GM23338 (cell line): ENCODE measurements at regions not wholly inside any gene's neighbourhood (a gene's known extent, or its start where the extent isn't known, plus 50 kb on each side); places are given as distances from the start of the nearest gene placed in this dataset.

Experiments
- ATAC-seq: fragments of 200-7000 bp; cut with Tn5 transposase; 3 replicates; pipeline ENCODE4 v1.9.1; 2020
- DNase-seq: peaks from one replicate; pipeline ENCODE4 v3.0.0-alpha.2; 2015; ENCODE audit warnings: low spot score
- H2AFZ ChIP-seq: fragments of 200-600 bp; sonication (generic); 2 replicates; pipeline ENCODE4 v1.8.0; 2016; ENCODE audit warnings: antibody characterized with exemption, mild to moderate bottlenecking, moderate library complexity
- H3F3A ChIP-seq: fragments of 200-600 bp; sonication (generic); replicated peaks from 2 replicates; pipeline ENCODE4 v1.8.0; 2017; ENCODE audit warnings: antibody characterized with exemption, mixed run types, low read depth
- H3K27ac ChIP-seq: fragments of 200-600 bp; sonication (generic); 2 replicates; pipeline ENCODE4 v1.6.1; 2016; ENCODE audit warnings: low read depth
- H3K27me3 ChIP-seq: fragments of 200-600 bp; sonication (generic); 2 replicates; pipeline ENCODE4 v1.8.0; 2016; ENCODE audit warnings: mild to moderate bottlenecking, mixed run types, moderate library complexity; ENCODE audit not compliant: insufficient read depth
- H3K36me3 ChIP-seq: fragments of 200-600 bp; sonication (generic); 2 replicates; pipeline ENCODE4 v1.8.0; 2016; ENCODE audit warnings: mild to moderate bottlenecking; ENCODE audit not compliant: insufficient read depth
- H3K4me1 ChIP-seq: fragments of 200-600 bp; sonication (generic); 2 replicates; pipeline ENCODE4 v1.8.0; 2016; ENCODE audit warnings: mild to moderate bottlenecking, moderate library complexity; ENCODE audit not compliant: insufficient read depth
- H3K4me2 ChIP-seq: fragments of 200-600 bp; sonication (generic); 2 replicates; pipeline ENCODE4 v1.7.1; 2017; ENCODE audit warnings: mixed run types
- H3K4me3 ChIP-seq: fragments of 200-600 bp; sonication (generic); 2 replicates; pipeline ENCODE4 v1.6.1; 2016; ENCODE audit warnings: mixed run types
- H3K79me2 ChIP-seq: fragments of 200-600 bp; sonication (generic); replicated peaks from 2 replicates; pipeline ENCODE4 v1.8.0; 2017; ENCODE audit warnings: mild to moderate bottlenecking; ENCODE audit not compliant: insufficient read depth
- H3K9me2 ChIP-seq: fragments of 200-600 bp; sonication (generic); 2 replicates; pipeline ENCODE4 v1.8.0; 2017; ENCODE audit not compliant: insufficient read depth
- H4K20me1 ChIP-seq: fragments of 200-600 bp; sonication (generic); replicated peaks from 2 replicates; pipeline ENCODE4 v1.8.0; 2017; ENCODE audit warnings: mild to moderate bottlenecking; ENCODE audit not compliant: insufficient read depth
- H3K27ac Mint-ChIP-seq: 2 replicates; pipeline ENCODE4 v1.8.0; 2020; ENCODE audit warnings: inconsistent platforms, mild to moderate bottlenecking, moderate library complexity, mixed read lengths
- H3K27me3 Mint-ChIP-seq: 3 replicates; pipeline ENCODE4 v1.8.0; 2022; ENCODE audit warnings: low read depth, mild to moderate bottlenecking, moderate library complexity, mixed read lengths, inconsistent platforms; ENCODE audit not compliant: insufficient read depth, poor library complexity
- H3K36me3 Mint-ChIP-seq: 3 replicates; pipeline ENCODE4 v1.8.0; 2021; ENCODE audit warnings: low read depth, mild to moderate bottlenecking, inconsistent platforms, moderate library complexity, mixed read lengths
- H3K4me1 Mint-ChIP-seq: 3 replicates; pipeline ENCODE4 v1.8.0; 2020; ENCODE audit warnings: mild to moderate bottlenecking, inconsistent platforms, mixed read lengths
- H3K4me3 Mint-ChIP-seq: 3 replicates; pipeline ENCODE4 v1.8.0; 2021; ENCODE audit warnings: moderate library complexity, mild to moderate bottlenecking, inconsistent platforms, mixed read lengths
- H3K9me3 Mint-ChIP-seq: 3 replicates; pipeline ENCODE4 v1.8.0; 2020; ENCODE audit warnings: moderate library complexity, mild to moderate bottlenecking, inconsistent platforms, mixed read lengths
- CREB1 ChIP-seq: fragments of 250-450 bp; sonication (Bioruptor Pico); IDR thresholded peaks from 2 replicates; pipeline ENCODE4 v1.5.0; 2020; ENCODE audit warnings: low read depth, mild to moderate bottlenecking, moderate library complexity
- EZH2 ChIP-seq: fragments of 200-600 bp; sonication (generic); IDR thresholded peaks from one replicate; pipeline ENCODE4 v1.8.0; 2017; ENCODE audit warnings: antibody characterized with exemption, mild to moderate bottlenecking, low read depth; ENCODE audit not compliant: unreplicated experiment
- EZH2phosphoT487 ChIP-seq: fragments of 200-600 bp; sonication (generic); IDR thresholded peaks from one replicate; pipeline ENCODE4 v1.8.1; 2018; ENCODE audit warnings: antibody characterized with exemption; ENCODE audit not compliant: unreplicated experiment
- JUNB ChIP-seq: IDR thresholded peaks from one replicate; pipeline ENCODE4 v1.6.1; 2016; ENCODE audit warnings: antibody characterized with exemption; ENCODE audit not compliant: unreplicated experiment
- NANOG ChIP-seq: IDR thresholded peaks from 2 replicates; pipeline ENCODE4 v1.6.1; 2016; ENCODE audit warnings: antibody characterized with exemption, borderline replicate concordance
- POLR2AphosphoS5 ChIP-seq: IDR thresholded peaks from 2 replicates; pipeline ENCODE4 v1.6.1; 2016; ENCODE audit warnings: antibody characterized with exemption, low read depth
- STAT1 ChIP-seq: IDR thresholded peaks from one replicate; pipeline ENCODE4 v1.6.1; 2016; ENCODE audit warnings: antibody characterized with exemption; ENCODE audit not compliant: unreplicated experiment
- ZNF114 ChIP-seq: fragments of 250-450 bp; sonication (Bioruptor Pico); IDR thresholded peaks from 2 replicates; pipeline ENCODE4 v1.5.0; 2020; ENCODE audit warnings: mild to moderate bottlenecking, moderate library complexity
- ZNF331 ChIP-seq: fragments of 250-450 bp; sonication (Bioruptor Pico); IDR thresholded peaks from 2 replicates; pipeline ENCODE4 v1.5.0; 2020; ENCODE audit warnings: low read depth, mild to moderate bottlenecking, moderate library complexity
- TF ChIP-seq, protein P1 (sequence below): IDR thresholded peaks from one replicate; pipeline ENCODE4 v1.6.1; 2018; ENCODE audit warnings: antibody characterized with exemption; ENCODE audit not compliant: unreplicated experiment
- TF ChIP-seq, protein P2 (sequence below): IDR thresholded peaks from 2 replicates; pipeline ENCODE4 v1.6.1; 2016; ENCODE audit warnings: antibody characterized with exemption
- TF ChIP-seq, protein P3 (sequence below), 2 experiments: fragments of 200-600 bp in 1 of 2; sonication (generic) in 1 of 2; conservative IDR thresholded peaks; 2 replicates each; pipeline versions ENCODE4 v1.5.1 to v1.6.1; 2016 to 2017; ENCODE audit warnings: antibody characterized with exemption in 2 of 2, low read depth in 2 of 2, mild to moderate bottlenecking in 2 of 2, moderate library complexity in 1 of 2
- TF ChIP-seq, protein P4 (sequence below): fragments of 250-450 bp; sonication (Bioruptor Pico); IDR thresholded peaks from 2 replicates; pipeline ENCODE4 v1.5.0; 2020; ENCODE audit warnings: mild to moderate bottlenecking, moderate library complexity

DNA sequence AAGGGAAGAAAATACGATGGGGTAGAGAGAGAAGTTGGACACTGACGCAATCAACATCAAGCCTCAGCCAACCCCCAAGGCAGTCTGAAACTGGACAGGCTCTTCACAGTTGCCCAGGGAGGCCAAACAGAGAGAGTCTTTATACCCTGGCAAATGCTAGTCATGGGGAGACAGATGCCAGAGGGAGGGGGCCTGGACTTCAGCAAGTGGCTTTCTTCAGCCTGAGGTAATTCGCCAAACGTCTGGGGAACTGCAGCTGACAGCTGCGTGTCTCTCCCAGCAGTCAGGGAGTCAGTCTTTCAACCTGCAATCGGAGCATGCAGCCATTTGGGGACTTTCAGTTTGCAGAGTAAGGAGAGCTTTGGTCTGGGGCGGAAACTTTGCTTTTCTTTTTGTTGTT is 521.6 kb downstream of the TRIML1 start:
- peaks cover 8% of the 10 kb centered on the region for H3K4me1 ChIP-seq
- no peaks in the 10 kb centered on the region for H4K20me1 ChIP-seq
- no peaks in the 10 kb centered on the region for H3K36me3 Mint-ChIP-seq
- peak overlapping the region; percentile 74 for H2AFZ ChIP-seq
- DNase-seq (no peak), ATAC-seq (no peak)
- H3K79me2 ChIP-seq: no peaks in the 10 kb centered on the region
- no peak overlapping the region for H3K4me3 ChIP-seq
- no peaks in the 10 kb centered on the region for H3K9me2 ChIP-seq
- H3K27me3 ChIP-seq: no peaks in the 10 kb centered on the region
- no peak overlapping the region for H3K4me2 ChIP-seq
- H3K4me3 Mint-ChIP-seq: no peak overlapping the region
- no peak overlapping the region for H3K27ac ChIP-seq
- no peaks in the 10 kb centered on the region for H3K27me3 Mint-ChIP-seq
- H3K36me3 ChIP-seq: no peaks in the 10 kb centered on the region
- TF ChIP-seq, protein P1, sequence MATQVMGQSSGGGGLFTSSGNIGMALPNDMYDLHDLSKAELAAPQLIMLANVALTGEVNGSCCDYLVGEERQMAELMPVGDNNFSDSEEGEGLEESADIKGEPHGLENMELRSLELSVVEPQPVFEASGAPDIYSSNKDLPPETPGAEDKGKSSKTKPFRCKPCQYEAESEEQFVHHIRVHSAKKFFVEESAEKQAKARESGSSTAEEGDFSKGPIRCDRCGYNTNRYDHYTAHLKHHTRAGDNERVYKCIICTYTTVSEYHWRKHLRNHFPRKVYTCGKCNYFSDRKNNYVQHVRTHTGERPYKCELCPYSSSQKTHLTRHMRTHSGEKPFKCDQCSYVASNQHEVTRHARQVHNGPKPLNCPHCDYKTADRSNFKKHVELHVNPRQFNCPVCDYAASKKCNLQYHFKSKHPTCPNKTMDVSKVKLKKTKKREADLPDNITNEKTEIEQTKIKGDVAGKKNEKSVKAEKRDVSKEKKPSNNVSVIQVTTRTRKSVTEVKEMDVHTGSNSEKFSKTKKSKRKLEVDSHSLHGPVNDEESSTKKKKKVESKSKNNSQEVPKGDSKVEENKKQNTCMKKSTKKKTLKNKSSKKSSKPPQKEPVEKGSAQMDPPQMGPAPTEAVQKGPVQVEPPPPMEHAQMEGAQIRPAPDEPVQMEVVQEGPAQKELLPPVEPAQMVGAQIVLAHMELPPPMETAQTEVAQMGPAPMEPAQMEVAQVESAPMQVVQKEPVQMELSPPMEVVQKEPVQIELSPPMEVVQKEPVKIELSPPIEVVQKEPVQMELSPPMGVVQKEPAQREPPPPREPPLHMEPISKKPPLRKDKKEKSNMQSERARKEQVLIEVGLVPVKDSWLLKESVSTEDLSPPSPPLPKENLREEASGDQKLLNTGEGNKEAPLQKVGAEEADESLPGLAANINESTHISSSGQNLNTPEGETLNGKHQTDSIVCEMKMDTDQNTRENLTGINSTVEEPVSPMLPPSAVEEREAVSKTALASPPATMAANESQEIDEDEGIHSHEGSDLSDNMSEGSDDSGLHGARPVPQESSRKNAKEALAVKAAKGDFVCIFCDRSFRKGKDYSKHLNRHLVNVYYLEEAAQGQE: no peak
- TF ChIP-seq NANOG: no peak
- TF ChIP-seq EZH2: no peak
- TF ChIP-seq, protein P2, sequence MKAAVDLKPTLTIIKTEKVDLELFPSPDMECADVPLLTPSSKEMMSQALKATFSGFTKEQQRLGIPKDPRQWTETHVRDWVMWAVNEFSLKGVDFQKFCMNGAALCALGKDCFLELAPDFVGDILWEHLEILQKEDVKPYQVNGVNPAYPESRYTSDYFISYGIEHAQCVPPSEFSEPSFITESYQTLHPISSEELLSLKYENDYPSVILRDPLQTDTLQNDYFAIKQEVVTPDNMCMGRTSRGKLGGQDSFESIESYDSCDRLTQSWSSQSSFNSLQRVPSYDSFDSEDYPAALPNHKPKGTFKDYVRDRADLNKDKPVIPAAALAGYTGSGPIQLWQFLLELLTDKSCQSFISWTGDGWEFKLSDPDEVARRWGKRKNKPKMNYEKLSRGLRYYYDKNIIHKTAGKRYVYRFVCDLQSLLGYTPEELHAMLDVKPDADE: no peak
- TF ChIP-seq POLR2AphosphoS5: no peak
- TF ChIP-seq ZNF331: no peak
- TF ChIP-seq JUNB: no peak
- TF ChIP-seq CREB1: no peak
- TF ChIP-seq, protein P3, sequence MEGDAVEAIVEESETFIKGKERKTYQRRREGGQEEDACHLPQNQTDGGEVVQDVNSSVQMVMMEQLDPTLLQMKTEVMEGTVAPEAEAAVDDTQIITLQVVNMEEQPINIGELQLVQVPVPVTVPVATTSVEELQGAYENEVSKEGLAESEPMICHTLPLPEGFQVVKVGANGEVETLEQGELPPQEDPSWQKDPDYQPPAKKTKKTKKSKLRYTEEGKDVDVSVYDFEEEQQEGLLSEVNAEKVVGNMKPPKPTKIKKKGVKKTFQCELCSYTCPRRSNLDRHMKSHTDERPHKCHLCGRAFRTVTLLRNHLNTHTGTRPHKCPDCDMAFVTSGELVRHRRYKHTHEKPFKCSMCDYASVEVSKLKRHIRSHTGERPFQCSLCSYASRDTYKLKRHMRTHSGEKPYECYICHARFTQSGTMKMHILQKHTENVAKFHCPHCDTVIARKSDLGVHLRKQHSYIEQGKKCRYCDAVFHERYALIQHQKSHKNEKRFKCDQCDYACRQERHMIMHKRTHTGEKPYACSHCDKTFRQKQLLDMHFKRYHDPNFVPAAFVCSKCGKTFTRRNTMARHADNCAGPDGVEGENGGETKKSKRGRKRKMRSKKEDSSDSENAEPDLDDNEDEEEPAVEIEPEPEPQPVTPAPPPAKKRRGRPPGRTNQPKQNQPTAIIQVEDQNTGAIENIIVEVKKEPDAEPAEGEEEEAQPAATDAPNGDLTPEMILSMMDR (conservative IDR thresholded peaks at IDR 0.05; ENCODE audit: low read depth in 2 of 2): no peak
- no peak for TF ChIP-seq STAT1
- TF ChIP-seq EZH2phosphoT487: no peak
- TF ChIP-seq, protein P4, sequence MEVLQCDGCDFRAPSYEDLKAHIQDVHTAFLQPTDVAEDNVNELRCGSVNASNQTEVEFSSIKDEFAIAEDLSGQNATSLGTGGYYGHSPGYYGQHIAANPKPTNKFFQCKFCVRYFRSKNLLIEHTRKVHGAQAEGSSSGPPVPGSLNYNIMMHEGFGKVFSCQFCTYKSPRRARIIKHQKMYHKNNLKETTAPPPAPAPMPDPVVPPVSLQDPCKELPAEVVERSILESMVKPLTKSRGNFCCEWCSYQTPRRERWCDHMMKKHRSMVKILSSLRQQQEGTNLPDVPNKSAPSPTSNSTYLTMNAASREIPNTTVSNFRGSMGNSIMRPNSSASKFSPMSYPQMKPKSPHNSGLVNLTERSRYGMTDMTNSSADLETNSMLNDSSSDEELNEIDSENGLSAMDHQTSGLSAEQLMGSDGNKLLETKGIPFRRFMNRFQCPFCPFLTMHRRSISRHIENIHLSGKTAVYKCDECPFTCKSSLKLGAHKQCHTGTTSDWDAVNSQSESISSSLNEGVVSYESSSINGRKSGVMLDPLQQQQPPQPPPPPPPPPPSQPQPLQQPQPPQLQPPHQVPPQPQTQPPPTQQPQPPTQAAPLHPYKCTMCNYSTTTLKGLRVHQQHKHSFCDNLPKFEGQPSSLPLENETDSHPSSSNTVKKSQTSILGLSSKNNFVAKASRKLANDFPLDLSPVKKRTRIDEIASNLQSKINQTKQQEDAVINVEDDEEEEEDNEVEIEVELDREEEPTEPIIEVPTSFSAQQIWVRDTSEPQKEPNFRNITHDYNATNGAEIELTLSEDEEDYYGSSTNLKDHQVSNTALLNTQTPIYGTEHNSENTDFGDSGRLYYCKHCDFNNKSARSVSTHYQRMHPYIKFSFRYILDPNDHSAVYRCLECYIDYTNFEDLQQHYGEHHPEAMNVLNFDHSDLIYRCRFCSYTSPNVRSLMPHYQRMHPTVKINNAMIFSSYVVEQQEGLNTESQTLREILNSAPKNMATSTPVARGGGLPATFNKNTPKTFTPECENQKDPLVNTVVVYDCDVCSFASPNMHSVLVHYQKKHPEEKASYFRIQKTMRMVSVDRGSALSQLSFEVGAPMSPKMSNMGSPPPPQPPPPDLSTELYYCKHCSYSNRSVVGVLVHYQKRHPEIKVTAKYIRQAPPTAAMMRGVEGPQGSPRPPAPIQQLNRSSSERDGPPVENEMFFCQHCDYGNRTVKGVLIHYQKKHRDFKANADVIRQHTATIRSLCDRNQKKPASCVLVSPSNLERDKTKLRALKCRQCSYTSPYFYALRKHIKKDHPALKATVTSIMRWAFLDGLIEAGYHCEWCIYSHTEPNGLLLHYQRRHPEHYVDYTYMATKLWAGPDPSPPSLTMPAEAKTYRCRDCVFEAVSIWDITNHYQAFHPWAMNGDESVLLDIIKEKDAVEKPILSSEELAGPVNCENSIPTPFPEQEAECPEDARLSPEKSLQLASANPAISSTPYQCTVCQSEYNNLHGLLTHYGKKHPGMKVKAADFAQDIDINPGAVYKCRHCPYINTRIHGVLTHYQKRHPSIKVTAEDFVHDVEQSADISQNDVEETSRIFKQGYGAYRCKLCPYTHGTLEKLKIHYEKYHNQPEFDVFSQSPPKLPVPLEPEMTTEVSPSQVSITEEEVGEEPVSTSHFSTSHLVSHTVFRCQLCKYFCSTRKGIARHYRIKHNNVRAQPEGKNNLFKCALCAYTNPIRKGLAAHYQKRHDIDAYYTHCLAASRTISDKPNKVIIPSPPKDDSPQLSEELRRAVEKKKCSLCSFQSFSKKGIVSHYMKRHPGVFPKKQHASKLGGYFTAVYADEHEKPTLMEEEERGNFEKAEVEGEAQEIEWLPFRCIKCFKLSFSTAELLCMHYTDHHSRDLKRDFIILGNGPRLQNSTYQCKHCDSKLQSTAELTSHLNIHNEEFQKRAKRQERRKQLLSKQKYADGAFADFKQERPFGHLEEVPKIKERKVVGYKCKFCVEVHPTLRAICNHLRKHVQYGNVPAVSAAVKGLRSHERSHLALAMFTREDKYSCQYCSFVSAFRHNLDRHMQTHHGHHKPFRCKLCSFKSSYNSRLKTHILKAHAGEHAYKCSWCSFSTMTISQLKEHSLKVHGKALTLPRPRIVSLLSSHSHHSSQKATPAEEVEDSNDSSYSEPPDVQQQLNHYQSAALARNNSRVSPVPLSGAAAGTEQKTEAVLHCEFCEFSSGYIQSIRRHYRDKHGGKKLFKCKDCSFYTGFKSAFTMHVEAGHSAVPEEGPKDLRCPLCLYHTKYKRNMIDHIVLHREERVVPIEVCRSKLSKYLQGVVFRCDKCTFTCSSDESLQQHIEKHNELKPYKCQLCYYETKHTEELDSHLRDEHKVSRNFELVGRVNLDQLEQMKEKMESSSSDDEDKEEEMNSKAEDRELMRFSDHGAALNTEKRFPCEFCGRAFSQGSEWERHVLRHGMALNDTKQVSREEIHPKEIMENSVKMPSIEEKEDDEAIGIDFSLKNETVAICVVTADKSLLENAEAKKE (CRISPR knock-in tag): no peak
- no peak for TF ChIP-seq ZNF114
- no peak overlapping the region for H3K27ac Mint-ChIP-seq
- peaks cover 16% of the 10 kb centered on the region for H3K4me1 Mint-ChIP-seq
- no peaks in the 10 kb centered on the region for H3K9me3 Mint-ChIP-seq
- no peaks in the 10 kb centered on the region for H3F3A ChIP-seq
